Neural progenitor cell (in vitro differentiated cells): ENCODE measurements at regions not wholly inside any gene's neighbourhood (a gene's known extent, or its start where the extent isn't known, plus 50 kb on each side); places are given as distances from the start of the nearest gene placed in this dataset.

Experiments used
- CTCF ChIP-seq: fragments of 200-600 bp; sonication (generic); IDR thresholded peaks from 2 replicates; pipeline ENCODE4 v1.5.1; 2017; ENCODE audit warnings: antibody characterized with exemption, mild to moderate bottlenecking
- EZH2 ChIP-seq: fragments of 200-600 bp; sonication (generic); IDR thresholded peaks from 2 replicates; pipeline ENCODE4 v1.6.1; 2017; ENCODE audit warnings: antibody characterized with exemption, mild to moderate bottlenecking, moderate library complexity

GRCh38 chr1:17976854-17977253 is 130.7 kb upstream of the IGSF21 start:
- TF ChIP-seq CTCF = no peak
- no peak for TF ChIP-seq EZH2
